ENCODE measurements at regions not wholly inside any gene's neighbourhood (a gene's known extent, or its start where the extent isn't known, plus 50 kb on each side); places are given as distances from the start of the nearest gene placed in this dataset.

GRCh38 chr2:82853299-82853698 lies 1605.8 kb downstream of the SUCLG1 start:
- no peak for DNase-seq

GRCh38 chr2:82852787-82853186 lies 1606.3 kb downstream of the SUCLG1 start:
- DNase-seq: no peak

- DNase-seq: no peak
Measured at GRCh38 chr2:82848285-82848684, 1610.8 kb downstream of the SUCLG1 start.

GRCh38 chr2:82839036-82839435 lies 1620.0 kb downstream of the SUCLG1 start:
- DNase-seq: no peak

GRCh38 chr2:82837588-82838304 lies 1621.3 kb downstream of the SUCLG1 start:
- no peak for DNase-seq

- no peak for DNase-seq
Measured at GRCh38 chr2:82834893-82835292, 1624.2 kb downstream of the SUCLG1 start.

- DNase-seq: no peak
Measured at GRCh38 chr2:82827426-82827825, 1631.7 kb downstream of the SUCLG1 start.

GRCh38 chr2:82826437-82826836 lies 1632.6 kb downstream of the SUCLG1 start:
- DNase-seq: no peak

- no peak for DNase-seq
Measured at GRCh38 chr2:82825410-82826090, 1633.5 kb downstream of the SUCLG1 start.

GRCh38 chr2:82823892-82824291 lies 1635.2 kb downstream of the SUCLG1 start:
- no peak for DNase-seq

- DNase-seq: no peak
Measured at GRCh38 chr2:82819951-82820350, 1639.1 kb downstream of the SUCLG1 start.

GRCh38 chr2:82814146-82814545 lies 1644.9 kb downstream of the SUCLG1 start:
- no peak for DNase-seq

- DNase-seq: no peak
Measured at GRCh38 chr2:82811946-82812345, 1647.1 kb downstream of the SUCLG1 start.

GRCh38 chr2:82803307-82803706 lies 1655.8 kb downstream of the SUCLG1 start:
- no peak for DNase-seq

- no peak for DNase-seq
Measured at GRCh38 chr2:82797469-82797868, 1661.6 kb downstream of the SUCLG1 start.

GRCh38 chr2:82796132-82796531 lies 1662.9 kb downstream of the SUCLG1 start:
- no peak for DNase-seq

- no peak for DNase-seq
Measured at GRCh38 chr2:82795446-82795845, 1663.6 kb downstream of the SUCLG1 start.

- no peak for DNase-seq
Measured at GRCh38 chr2:82793711-82794435, 1665.2 kb downstream of the SUCLG1 start.

- DNase-seq: no peak
Measured at GRCh38 chr2:82792316-82792715, 1666.8 kb downstream of the SUCLG1 start.

GRCh38 chr2:82790206-82791021 lies 1668.7 kb downstream of the SUCLG1 start:
- DNase-seq: peak; percentile 37

GRCh38 chr2:82789851-82790205 lies 1669.3 kb downstream of the SUCLG1 start:
- no peak for DNase-seq

GRCh38 chr2:82781176-82781915 lies 1677.7 kb downstream of the SUCLG1 start:
- no peak for DNase-seq
